ENCODE measurements at regions not wholly inside any gene's neighbourhood (a gene's known extent, or its start where the extent isn't known, plus 50 kb on each side); places are given as distances from the start of the nearest gene placed in this dataset.

- TF ChIP-seq ZNF462 (CRISPR knock-in tag; IDR thresholded peaks at IDR 0.05) (no peak), ZNF114 (CRISPR knock-in tag; IDR thresholded peaks at IDR 0.05) (no peak), EZH2phosphoT487 (IDR thresholded peaks at IDR 0.05; ENCODE audit: unreplicated experiment) (no peak), CTCF (conservative IDR thresholded peaks at IDR 0.05; ENCODE audit: low read depth in 2 of 2) (no peak), POLR2AphosphoS5 (IDR thresholded peaks at IDR 0.05; ENCODE audit: low read depth) (no peak), EZH2 (IDR thresholded peaks at IDR 0.05; ENCODE audit: low read depth, unreplicated experiment) (no peak), ETS1 (IDR thresholded peaks at IDR 0.05) (no peak), STAT1 (IDR thresholded peaks at IDR 0.05; ENCODE audit: unreplicated experiment) (no peak), JUNB (IDR thresholded peaks at IDR 0.05; ENCODE audit: unreplicated experiment) (no peak), ZNF331 (CRISPR knock-in tag; IDR thresholded peaks at IDR 0.05; ENCODE audit: low read depth) (no peak), CREB1 (CRISPR knock-in tag; IDR thresholded peaks at IDR 0.05; ENCODE audit: low read depth) (no peak), NANOG (IDR thresholded peaks at IDR 0.05; ENCODE audit: borderline replicate concordance) (no peak)
Measured at GRCh38 chr4:53659737-53660136, 68.5 kb upstream of the LNX1 start (continued).

All from GM23338 (cell line).